Spleen (tissue), 11 donors: ENCODE measurements at regions not wholly inside any gene's neighbourhood (a gene's known extent, or its start where the extent isn't known, plus 50 kb on each side); places are given as distances from the start of the nearest gene placed in this dataset.

ENCODE experiments used
- DNase-seq: peaks from one replicate; pipeline ENCODE4 v3.0.0-alpha.2; 2020
- H3K27ac ChIP-seq, 8 donors: fragments of 200-600 bp; sonication (generic) in 7 of 8; 1 replicate in 4 of 8; 2 replicates in 4 of 8; pipeline versions ENCODE4 v1.5.0 to v1.8.0; 2016 to 2021; ENCODE audit warnings: inconsistent platforms in 4 of 8, mild to moderate bottlenecking in 4 of 8, moderate library complexity in 1 of 8
- H3K27me3 ChIP-seq, 7 donors: fragments of 200-600 bp; sonication (generic) in 6 of 7; replicated peaks in 1 of 7; 1 replicate in 4 of 7; 2 replicates in 3 of 7; pipeline versions ENCODE4 v1.5.0 to v1.8.0; 2016 to 2021; ENCODE audit warnings: inconsistent platforms in 3 of 7, mild to moderate bottlenecking in 1 of 7
- H3K36me3 ChIP-seq, 6 donors: fragments of 200-600 bp; sonication (generic) in 5 of 6; 1 replicate in 4 of 6; 2 replicates in 2 of 6; pipeline versions ENCODE4 v1.5.0 to v1.8.0; 2016 to 2021; ENCODE audit warnings: inconsistent platforms in 2 of 6
- H3K4me1 ChIP-seq, 6 donors: fragments of 200-600 bp; sonication (generic) in 5 of 6; 1 replicate in 3 of 6; 2 replicates in 3 of 6; pipeline versions ENCODE4 v1.5.0 to v1.8.0; 2016 to 2021; ENCODE audit warnings: inconsistent platforms in 3 of 6
- H3K4me3 ChIP-seq, 8 donors: fragments of 200-600 bp; sonication (generic) in 7 of 8; 1 replicate in 4 of 8; 2 replicates in 4 of 8; pipeline versions ENCODE4 v1.5.0 to v1.8.0; 2016 to 2021; ENCODE audit warnings: inconsistent platforms in 4 of 8, mild to moderate bottlenecking in 4 of 8, moderate library complexity in 2 of 8
- H3K9me3 ChIP-seq, 8 donors: fragments of 200-600 bp; sonication (generic) in 7 of 8; 1 replicate in 4 of 8; 2 replicates in 4 of 8; pipeline versions ENCODE4 v1.5.0 to v1.8.0; 2016 to 2021; ENCODE audit warnings: inconsistent platforms in 4 of 8
- CTCF ChIP-seq, 11 experiments: fragments of 200-600 bp in 7 of 11; fragments of 450-650 bp in 4 of 11; sonication (generic) in 4 of 11; IDR thresholded peaks in 8 of 11; conservative IDR thresholded peaks in 3 of 11; 1 replicate in 7 of 11; 2 replicates in 4 of 11; pipeline versions ENCODE4 v1.4.0 to v1.8.0; 2016 to 2021; ENCODE audit warnings: antibody characterized with exemption in 11 of 11, inconsistent platforms in 4 of 11, mild to moderate bottlenecking in 1 of 11
- POLR2A ChIP-seq, 3 donors: fragments of 450-650 bp; IDR thresholded peaks; one replicate each; pipeline ENCODE4 v1.5.1; 2017; ENCODE audit warnings: antibody characterized with exemption in 3 of 3, mild to moderate bottlenecking in 1 of 3
- POLR2AphosphoS5 ChIP-seq, 3 donors: sonication (generic); formaldehyde crosslinking; IDR thresholded peaks; one replicate each; pipeline ENCODE4 v1.5.1; 2017; ENCODE audit warnings: antibody characterized with exemption in 3 of 3
- WGBS, 5 donors: extraction: QIAGEN DNeasy Blood & Tissue Kit in 3 of 5; methylation state at CpG; one replicate each; pipeline versions ENCODE4 v1.1.5 to v1.1.7; 2013 to 2018; 5-methylcytosine and 5-hydroxymethylcytosine counted together
- intact Hi-C: fragments of 100-400 bp; cut with DNase I; formaldehyde crosslinking; loops from one replicate; pipeline ENCODE4 v1.15.0; 2023; ENCODE audit warnings: low total_unique reads
- donor health status: healthy with polysubstance abuse.
- donor health status: DM: no; HTN: no; CAD: no; lungs with moderate emphysema.
- donor health status: DM: no; HTN: no; CAD: no.
- donor health status: Bipolar disorder and iron deficiency.
- donor health status: healthy.
- donor health status: DM: no; HTN: no; CAD: no.
- donor health status: DM: yes; HTN: yes; CAD: no.

GRCh38 chr6:130527173-130527572 is 161.4 kb downstream of the TMEM200A start:
- intact Hi-C loops, result no loop called here
- Histone ChIP-seq H3K4me3 (no peak overlapping the region), H3K4me1 (peaks cover 0 to 20% (median 8%) of the 10 kb centered on the region in 6 donors), H3K27me3 (no peaks in the 10 kb centered on the region), H3K27ac (no peak overlapping the region), H3K36me3 (no peaks in the 10 kb centered on the region), H3K9me3 (no peaks in the 10 kb centered on the region)
- no peak for DNase-seq
- 29 to 80% (median 48%) methylated on average over 1 of the region's 1 CpG for WGBS, 5 donors
- TF ChIP-seq CTCF (IDR thresholded peaks at IDR 0.05 in 8 of 11, conservative IDR thresholded peaks at IDR 0.05 in 3 of 11) (no peak), POLR2AphosphoS5 (IDR thresholded peaks at IDR 0.05) (no peak)

- intact Hi-C loops, result no loop called here
- Histone ChIP-seq H3K4me1 (peaks cover 0 to 12% (median 8%) of the 10 kb centered on the region in 6 donors), H3K27ac (no peak overlapping the region), H3K27me3 (no peaks in the 10 kb centered on the region), H3K9me3 (no peaks in the 10 kb centered on the region), H3K4me3 (no peak overlapping the region), H3K36me3 (no peaks in the 10 kb centered on the region)
- DNase-seq, result no peak
- WGBS, 5 donors, result 85 to 88% (median 86%) methylated on average over 7 to 8 of the region's 8 CpGs
- TF ChIP-seq CTCF (IDR thresholded peaks at IDR 0.05 in 8 of 11, conservative IDR thresholded peaks at IDR 0.05 in 3 of 11) (no peak), POLR2A (IDR thresholded peaks at IDR 0.05) (no peak), POLR2AphosphoS5 (IDR thresholded peaks at IDR 0.05) (no peak)
Measured at GRCh38 chr6:130529569-130530149, 163.8 kb downstream of the TMEM200A start.

GRCh38 chr6:130534627-130535026 is 168.8 kb downstream of the TMEM200A start:
- TF ChIP-seq CTCF (IDR thresholded peaks at IDR 0.05 in 8 of 11, conservative IDR thresholded peaks at IDR 0.05 in 3 of 11) (no peak), POLR2AphosphoS5 (IDR thresholded peaks at IDR 0.05) (no peak)
- no peak overlapping the region for H3K4me3 ChIP-seq
- H3K27me3 ChIP-seq, result no peaks in the 10 kb centered on the region
- DNase-seq, result no peak
- no peak overlapping the region for H3K27ac ChIP-seq
- intact Hi-C loops, result no loop called here
- H3K36me3 ChIP-seq, result no peaks in the 10 kb centered on the region
- H3K9me3 ChIP-seq, result peaks cover 0 to 26% (median 16%) of the 10 kb centered on the region in 8 donors
- 78 to 90% (median 86%) methylated on average over 3 of the region's 3 CpGs for WGBS, 5 donors
- H3K4me1 ChIP-seq, result no peaks in the 10 kb centered on the region

GRCh38 chr6:130535242-130535641 is 169.4 kb downstream of the TMEM200A start:
- Histone ChIP-seq H3K27me3 (no peaks in the 10 kb centered on the region), H3K4me3 (no peak overlapping the region), H3K27ac (no peak overlapping the region), H3K36me3 (no peaks in the 10 kb centered on the region), H3K9me3 (peaks cover 0 to 32% (median 21%) of the 10 kb centered on the region in 8 donors), H3K4me1 (no peaks in the 10 kb centered on the region)
- no peak for DNase-seq
- WGBS, 5 donors, result 87 to 95% (median 92%) methylated on average over 2 of the region's 2 CpGs
- intact Hi-C loops, result no loop called here
- no peak for TF ChIP-seq POLR2A (IDR thresholded peaks at IDR 0.05)
- no peak for TF ChIP-seq CTCF (IDR thresholded peaks at IDR 0.05 in 8 of 11, conservative IDR thresholded peaks at IDR 0.05 in 3 of 11)
- TF ChIP-seq POLR2AphosphoS5 (IDR thresholded peaks at IDR 0.05), result no peak
